AG08396 (cell line): ENCODE measurements at regions not wholly inside any gene's neighbourhood (a gene's known extent, or its start where the extent isn't known, plus 50 kb on each side); places are given as distances from the start of the nearest gene placed in this dataset.

Experiments used
- DNase-seq: peaks from one replicate; pipeline ENCODE4 v3.0.0; 2012; ENCODE audit warnings: low spot score, mixed read lengths

DNA sequence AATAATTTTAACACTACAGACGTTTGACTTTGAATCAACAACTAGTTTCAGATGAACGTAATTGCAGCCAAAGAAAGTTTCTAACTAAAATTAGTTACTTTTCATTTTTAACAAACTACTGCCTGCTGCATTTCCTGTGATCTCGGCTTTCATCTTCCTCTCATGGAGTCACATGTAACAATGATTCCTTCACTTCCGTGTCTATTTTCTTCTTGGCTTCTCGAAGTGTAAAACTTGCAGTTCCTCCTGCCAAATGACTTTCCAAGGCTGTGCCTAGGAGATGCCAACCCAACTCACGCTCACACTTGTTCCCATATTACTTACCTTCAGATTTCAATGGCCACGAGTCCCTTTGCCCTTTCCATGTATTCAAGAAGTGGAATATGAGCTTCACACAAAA is 1406.3 kb upstream of the CELF4 start:
- no peak for DNase-seq

- no peak for DNase-seq
Measured at GRCh38 chr18:38966841-38967240, 1401.2 kb upstream of the CELF4 start.

DNA sequence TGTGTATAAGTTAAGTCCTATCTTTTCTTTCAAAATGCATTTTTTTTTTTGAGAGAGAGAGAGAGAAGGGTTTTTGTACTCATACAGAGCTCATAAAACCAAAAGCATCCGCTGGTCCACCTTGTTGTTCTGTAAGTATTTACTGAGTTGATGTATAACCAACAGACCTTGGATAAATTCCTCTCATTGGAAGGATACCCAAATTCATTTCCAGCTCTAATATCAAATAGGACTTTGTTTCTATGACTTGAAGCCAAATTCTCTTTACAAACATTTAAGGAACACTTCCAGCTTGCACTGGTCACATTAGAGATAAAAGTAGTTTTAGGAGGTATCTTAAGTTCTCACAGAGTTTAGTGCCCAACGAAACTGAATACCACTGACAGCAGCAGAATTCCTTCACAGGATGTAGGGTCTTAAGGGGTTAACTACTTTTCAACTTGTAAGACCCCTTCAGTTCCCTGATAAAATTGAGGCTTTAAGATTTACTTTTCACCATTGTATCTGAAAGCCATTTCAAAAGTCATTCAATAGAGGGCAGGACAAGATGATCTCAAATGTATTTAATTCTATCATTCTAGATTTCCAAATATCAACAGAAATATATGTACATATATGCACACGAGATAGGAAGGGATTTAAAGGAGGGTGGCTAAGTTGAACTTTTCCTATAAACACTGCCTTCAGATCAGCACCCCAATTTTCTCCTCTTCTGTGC is 1398.5 kb upstream of the CELF4 start:
- DNase-seq: no peak

DNA sequence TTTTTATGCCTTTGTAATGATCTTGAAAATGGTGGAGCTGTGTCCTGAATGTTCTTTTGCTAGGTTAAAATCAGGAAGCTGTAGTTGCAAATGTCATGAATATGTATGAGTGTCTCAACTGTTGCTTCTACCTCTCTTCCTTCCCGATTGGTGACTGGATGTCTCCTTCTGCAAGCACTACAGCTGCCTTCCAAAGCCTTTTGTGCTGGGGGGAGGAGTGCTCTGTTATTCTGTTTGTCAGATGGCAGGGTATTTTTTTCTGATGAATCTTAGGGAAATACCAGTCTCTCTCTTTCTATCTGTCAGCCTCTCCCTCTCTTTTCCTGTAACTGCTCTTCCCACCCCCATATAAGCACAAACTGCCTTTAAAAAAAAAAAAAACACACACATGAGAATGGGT is 1396.3 kb upstream of the CELF4 start:
- no peak for DNase-seq

- DNase-seq: no peak
Measured at GRCh38 chr18:38957736-38958135, 1392.1 kb upstream of the CELF4 start.

DNA sequence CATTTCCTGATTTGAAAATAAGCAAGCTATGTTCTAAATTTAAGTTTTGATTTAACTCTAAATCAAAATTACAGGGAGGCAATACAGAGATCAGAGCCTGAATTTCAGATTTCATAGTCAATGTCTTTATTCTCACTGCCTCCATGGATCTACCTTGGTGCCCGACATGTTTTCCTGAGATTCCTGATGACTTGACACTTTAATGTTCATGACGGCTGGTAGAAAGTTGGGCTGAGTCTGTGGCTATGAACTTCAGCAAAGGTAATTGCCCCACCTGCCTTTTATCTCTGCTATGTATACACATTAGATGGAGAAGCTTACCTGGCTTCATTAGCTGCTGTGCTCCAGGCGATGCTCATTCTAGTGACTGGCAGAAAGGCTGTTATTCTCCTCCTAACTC is 1390.5 kb upstream of the CELF4 start:
- DNase-seq: no peak

DNA sequence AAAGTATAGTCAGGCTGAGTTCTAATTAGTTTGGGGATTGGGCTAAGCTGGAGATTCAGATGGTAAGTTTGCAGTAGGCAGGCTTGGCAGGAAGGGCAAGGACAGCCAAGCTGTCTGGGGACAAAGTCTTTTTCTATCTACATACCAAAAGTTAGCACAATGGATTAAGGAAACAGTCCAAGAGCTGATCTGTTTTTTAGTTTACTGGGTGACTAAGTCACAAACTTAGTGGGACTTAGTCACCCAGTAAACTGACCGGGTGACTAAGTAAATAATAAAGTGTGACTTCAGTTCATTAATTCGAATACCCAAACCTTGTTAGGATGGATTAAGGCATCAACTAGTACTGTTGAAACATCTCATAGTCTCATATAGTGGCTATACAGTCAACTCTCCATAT is 1386.0 kb upstream of the CELF4 start:
- no peak for DNase-seq

GRCh38 chr18:38948436-38948835 is 1382.8 kb upstream of the CELF4 start:
- DNase-seq: no peak

GRCh38 chr18:38944446-38945024 is 1378.9 kb upstream of the CELF4 start:
- no peak for DNase-seq

DNA sequence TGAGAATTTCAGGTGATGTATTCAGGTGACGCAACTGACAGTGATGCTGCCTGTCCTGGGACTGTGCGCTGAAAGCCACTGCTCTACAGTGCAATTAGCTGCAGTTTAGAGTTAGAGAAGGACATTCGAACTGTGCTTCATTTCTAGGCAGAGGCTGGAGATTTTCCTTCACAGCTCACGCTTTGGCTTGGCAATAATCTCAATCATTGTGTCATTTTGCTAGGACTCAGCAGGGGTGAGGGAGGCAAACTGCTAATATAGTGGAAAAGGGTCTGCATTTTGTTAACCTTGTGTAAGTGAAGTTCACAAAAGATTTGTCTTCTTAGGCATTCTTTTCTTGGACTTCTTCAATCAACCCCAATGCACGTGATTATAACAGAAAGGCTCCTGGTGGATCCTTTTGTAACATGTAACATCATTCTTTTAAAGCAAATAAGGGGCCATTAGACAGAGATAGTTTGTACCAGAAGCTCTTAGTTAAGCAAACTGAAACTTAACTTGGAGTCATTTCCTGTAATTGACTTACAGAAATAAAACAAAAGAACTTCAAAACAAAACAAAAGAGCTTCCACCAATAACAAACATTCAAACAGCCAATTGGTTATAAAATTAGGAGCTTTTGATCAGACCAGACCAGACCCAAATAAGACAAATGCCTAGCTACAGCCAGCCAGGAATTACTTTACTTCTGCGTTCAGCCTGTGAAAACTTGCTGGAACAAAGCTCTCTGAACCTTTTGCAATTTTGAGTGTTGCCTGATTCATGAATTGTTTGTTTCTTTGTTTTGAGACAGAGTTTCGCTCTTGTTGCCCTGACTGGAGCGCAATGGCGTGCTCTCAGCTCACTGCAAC is 1376.3 kb upstream of the CELF4 start:
- no peak for DNase-seq

DNA sequence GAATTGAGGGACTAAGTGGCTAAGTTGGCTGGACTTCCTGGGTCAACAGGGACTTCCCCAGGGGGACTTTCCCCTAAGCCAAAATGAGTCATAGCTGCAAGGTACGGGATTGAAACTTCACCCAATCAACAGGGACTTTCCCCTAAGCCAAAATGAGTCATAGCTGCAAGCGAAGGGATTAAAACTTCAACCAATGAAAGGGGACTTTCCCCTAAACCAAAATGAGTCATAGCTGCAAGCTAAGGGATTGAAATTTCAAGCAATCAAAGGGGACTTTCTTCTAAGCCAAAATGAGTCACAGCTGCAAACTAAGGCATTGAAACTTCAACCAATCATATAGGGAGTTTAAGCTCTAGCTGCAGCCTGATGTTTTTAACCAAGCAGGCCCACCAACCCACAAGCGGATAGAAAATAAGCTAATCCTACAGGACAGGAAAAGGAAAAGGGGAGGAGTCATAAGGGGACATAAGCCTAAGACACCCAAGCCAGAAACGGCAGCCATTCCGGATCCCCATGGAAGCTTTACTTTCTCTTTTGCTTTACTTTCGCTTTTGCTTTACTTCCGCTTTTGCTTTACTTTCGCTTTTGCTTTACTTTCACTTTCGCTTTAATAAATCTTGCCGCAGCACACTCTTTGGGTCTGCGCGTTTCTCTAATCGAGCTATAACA is 1375.4 kb upstream of the CELF4 start:
- DNase-seq: no peak

DNA sequence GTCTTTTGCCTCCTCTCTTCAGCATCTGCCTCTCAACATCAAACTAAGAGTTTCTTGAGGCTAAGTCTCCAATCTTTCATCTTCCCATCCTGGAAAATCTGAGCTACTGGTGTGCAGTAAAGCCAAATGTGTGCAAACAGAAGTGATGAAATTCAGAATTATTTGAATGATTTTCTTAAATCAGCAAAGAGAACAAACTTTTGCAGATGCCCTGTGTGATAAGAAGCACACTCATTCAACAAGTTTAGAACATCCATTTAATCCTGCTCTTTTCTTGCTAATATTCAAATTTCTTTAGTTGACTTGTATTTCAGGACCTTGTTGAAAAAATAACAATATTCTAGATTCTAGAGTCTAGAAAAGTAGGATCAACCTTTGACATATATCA is 1374.9 kb upstream of the CELF4 start:
- DNase-seq: no peak

DNA sequence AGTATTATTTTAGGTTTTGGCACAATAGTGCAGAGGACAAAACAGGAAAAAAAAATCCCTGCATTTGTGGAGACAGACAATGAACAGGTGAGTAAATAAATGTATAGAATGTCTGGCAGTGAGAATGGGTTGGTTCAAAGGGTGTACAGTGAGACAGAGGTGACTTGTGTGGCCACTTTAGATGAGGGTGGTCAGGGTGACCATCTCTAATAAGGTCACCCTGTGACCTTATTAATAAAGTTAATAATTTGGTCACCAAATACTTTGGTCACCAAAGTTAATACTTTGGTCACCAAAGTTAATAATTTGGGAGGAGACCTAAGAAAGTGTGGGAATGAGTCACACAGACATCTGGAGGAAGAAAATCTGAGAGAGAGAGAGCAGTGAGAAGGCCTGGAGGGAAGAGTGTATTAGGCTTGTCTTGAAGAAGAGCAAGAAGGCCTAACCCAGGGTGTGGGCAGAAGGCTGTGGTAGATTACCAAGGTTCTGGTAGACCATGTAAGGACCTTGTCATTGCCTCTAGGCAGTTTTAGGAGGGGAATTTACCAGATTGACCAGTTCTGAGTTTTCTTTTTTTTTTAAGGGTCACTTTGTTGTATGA is 1368.4 kb upstream of the CELF4 start:
- no peak for DNase-seq

DNA sequence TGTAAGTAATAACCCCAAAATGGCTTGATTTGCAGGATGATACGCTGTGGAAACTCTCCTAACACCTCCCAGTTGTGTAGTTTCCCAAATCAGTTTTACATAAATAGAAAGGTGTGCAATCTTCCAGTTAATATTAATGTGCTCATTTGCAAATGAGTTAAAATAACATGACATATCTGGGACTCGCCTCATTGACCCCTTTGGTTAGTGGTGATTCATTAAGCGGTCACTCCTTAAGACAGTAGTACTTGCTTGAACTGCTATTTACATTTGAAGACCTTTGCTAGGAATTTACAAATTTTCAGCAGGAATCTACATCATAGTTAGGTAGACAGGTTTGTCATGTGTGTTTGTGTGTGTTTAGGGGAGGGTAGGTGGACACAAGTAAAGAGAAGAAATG is 1367.7 kb upstream of the CELF4 start:
- no peak for DNase-seq

- DNase-seq: no peak
Measured at GRCh38 chr18:38932752-38933151, 1367.2 kb upstream of the CELF4 start.

- DNase-seq: no peak
Measured at GRCh38 chr18:38931754-38932050, 1366.1 kb upstream of the CELF4 start.

DNA sequence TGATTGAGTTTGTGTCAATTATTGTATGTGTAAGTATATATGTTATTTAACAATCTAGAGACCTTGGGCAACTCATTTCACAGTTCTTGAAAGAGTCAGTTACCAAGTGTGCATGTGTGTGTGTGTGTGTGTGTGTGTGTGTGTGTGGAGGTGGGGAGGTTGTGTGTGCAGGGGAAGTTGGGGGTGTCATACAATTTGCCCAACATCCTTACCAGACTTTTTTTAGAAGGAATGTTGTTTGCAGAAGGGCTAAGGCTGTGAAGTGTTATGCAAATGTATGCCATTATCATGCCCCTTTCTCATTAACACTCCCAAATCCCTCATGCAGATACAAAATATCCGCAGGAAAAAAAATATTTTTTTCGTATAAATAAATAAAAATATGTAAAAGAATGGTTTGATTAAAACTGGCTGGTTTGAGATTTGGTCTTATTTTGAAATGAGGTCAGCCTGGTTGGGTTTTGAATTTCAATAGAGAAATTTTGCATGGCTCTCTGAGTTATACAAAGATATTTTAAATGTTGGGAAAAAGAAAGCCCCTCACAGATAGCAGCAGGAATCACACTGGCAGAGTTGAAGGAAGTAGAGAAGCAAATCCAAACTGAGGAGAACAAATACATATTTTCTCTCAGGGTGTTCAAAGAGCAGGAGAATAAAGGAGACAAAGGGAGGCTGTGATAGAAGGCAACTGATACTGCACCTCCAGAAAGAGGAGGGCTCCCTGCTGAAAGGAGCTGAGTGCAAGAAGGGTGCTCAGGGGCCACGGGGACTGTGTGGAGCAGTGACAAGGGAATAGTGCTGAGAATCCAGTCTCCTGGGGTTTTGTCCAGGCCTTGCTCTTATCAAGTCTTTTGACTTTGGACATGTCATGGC is 1365.5 kb upstream of the CELF4 start:
- no peak for DNase-seq

DNA sequence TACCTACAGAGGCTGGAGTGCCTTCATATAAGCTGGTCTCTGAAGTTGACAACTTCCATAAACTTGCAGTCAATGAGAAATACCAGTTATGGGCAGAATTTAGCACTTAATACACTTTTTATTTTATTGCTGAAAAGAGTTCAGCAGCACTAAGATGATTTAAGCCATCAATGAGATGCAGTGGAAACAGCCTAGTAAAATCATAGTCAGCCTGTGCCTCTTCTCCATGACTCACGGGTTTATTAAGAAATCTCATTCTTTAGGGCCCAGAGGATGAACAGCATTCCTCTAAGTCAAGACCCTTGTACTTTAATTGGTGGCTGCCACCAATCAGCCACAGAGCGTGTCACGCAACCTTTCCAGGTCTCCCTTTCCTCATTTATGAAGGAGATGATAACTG is 1357.9 kb upstream of the CELF4 start:
- no peak for DNase-seq

DNA sequence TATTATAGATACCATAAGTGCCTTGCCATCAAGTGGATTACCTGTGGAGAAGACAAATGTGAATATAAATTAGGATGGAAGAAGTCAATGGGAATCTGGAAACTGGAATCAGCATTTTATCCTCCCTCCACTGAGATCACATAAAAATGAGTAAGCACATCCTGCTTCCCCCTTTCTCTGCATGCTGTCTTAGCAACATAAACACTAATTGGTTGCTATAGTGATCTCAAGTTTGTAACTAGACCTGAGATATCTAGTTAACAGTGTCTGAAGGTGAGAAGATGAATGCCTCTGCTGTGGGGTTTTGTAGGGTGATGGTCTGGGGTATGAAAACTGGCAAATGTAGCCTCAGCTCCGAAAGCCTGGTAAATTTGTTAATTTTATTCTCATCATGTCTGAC is 1357.5 kb upstream of the CELF4 start:
- no peak for DNase-seq

DNA sequence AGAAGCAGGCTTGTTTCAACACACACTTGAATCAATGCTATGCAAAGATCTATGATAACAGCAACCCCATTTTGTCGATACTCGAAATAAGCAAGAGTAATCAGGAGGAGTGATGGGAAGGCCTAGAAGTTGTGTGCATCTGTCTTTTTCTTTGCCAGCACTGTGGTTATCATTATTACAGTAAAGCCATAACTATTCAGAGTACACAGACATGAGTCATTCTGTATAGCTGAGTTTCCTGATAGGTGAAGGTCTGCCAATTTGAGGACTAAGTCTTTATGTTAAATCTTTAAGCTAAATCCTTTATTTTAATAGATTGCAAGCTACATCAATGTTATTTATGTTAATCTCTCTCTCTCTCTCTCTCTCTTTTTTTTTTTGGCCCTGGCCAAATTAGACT is 1344.4 kb upstream of the CELF4 start:
- no peak for DNase-seq

- no peak for DNase-seq
Measured at GRCh38 chr18:38902796-38903195, 1337.2 kb upstream of the CELF4 start.

GRCh38 chr18:38900445-38900844 is 1334.8 kb upstream of the CELF4 start:
- DNase-seq: no peak
